ENCODE measurements at regions not wholly inside any gene's neighbourhood (a gene's known extent, or its start where the extent isn't known, plus 50 kb on each side); places are given as distances from the start of the nearest gene placed in this dataset.

DNA sequence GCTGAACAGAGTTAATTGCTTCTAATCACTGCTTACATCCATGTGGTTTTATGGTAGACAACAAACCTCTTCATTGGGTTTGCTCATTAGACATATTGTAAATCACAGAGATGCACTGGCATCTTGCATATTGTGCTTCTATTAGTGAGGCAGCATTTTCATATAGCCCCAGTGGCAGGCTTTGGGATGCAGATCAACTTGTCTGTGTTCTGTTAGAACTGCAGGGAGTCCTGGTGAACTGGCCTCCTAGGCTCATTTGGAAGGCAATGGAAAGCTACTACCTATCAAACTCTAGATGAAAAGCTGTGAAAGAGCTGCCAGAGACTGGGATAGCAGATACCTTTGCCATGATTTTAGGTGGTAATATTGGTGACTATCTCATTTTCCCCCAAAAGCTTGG is 108.8 kb downstream of the NAA11 start:
- H3K27me3 ChIP-seq (replicated peaks; ENCODE audit: control insufficient read depth, insufficient read depth, low read length): no peaks in the 10 kb centered on the region
- no peak overlapping the region for H3K4me3 ChIP-seq (replicated peaks; ENCODE audit: low read depth, low read length)
- TF ChIP-seq, protein P1, sequence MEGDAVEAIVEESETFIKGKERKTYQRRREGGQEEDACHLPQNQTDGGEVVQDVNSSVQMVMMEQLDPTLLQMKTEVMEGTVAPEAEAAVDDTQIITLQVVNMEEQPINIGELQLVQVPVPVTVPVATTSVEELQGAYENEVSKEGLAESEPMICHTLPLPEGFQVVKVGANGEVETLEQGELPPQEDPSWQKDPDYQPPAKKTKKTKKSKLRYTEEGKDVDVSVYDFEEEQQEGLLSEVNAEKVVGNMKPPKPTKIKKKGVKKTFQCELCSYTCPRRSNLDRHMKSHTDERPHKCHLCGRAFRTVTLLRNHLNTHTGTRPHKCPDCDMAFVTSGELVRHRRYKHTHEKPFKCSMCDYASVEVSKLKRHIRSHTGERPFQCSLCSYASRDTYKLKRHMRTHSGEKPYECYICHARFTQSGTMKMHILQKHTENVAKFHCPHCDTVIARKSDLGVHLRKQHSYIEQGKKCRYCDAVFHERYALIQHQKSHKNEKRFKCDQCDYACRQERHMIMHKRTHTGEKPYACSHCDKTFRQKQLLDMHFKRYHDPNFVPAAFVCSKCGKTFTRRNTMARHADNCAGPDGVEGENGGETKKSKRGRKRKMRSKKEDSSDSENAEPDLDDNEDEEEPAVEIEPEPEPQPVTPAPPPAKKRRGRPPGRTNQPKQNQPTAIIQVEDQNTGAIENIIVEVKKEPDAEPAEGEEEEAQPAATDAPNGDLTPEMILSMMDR (IDR thresholded peaks at IDR 0.05; ENCODE audit: insufficient read depth, low read length, poor library complexity, severe bottlenecking): no peak
- H3K36me3 ChIP-seq (ENCODE audit: control insufficient read depth, insufficient read depth, low read length): no peaks in the 10 kb centered on the region
- no peak for DNase-seq (ENCODE audit: extremely low read depth, insufficient read length)

GRCh38 chr4:79213702-79214101 is 112.2 kb downstream of the NAA11 start:
- TF ChIP-seq, protein P1 (IDR thresholded peaks at IDR 0.05; ENCODE audit: insufficient read depth, low read length, poor library complexity, severe bottlenecking): no peak
- Histone ChIP-seq H3K4me3 (replicated peaks; ENCODE audit: low read depth, low read length) (no peak overlapping the region), H3K27me3 (replicated peaks; ENCODE audit: control insufficient read depth, insufficient read depth, low read length) (no peaks in the 10 kb centered on the region), H3K36me3 (ENCODE audit: control insufficient read depth, insufficient read depth, low read length) (no peaks in the 10 kb centered on the region)
- DNase-seq (ENCODE audit: extremely low read depth, insufficient read length): no peak

GRCh38 chr4:79213010-79213409 is 112.9 kb downstream of the NAA11 start:
- TF ChIP-seq, protein P1 (IDR thresholded peaks at IDR 0.05; ENCODE audit: insufficient read depth, low read length, poor library complexity, severe bottlenecking): no peak

GRCh38 chr4:79212311-79212710 is 113.5 kb downstream of the NAA11 start:
- no peak for DNase-seq (ENCODE audit: extremely low read depth, insufficient read length)
- TF ChIP-seq, protein P1 (IDR thresholded peaks at IDR 0.05; ENCODE audit: insufficient read depth, low read length, poor library complexity, severe bottlenecking): no peak
- Histone ChIP-seq H3K27me3 (replicated peaks; ENCODE audit: control insufficient read depth, insufficient read depth, low read length) (no peaks in the 10 kb centered on the region), H3K4me3 (replicated peaks; ENCODE audit: low read depth, low read length) (no peak overlapping the region), H3K36me3 (ENCODE audit: control insufficient read depth, insufficient read depth, low read length) (no peaks in the 10 kb centered on the region)

More at GRCh38 chr4:79213010-79213409, 112.9 kb downstream of the NAA11 start:
- H3K36me3 ChIP-seq (ENCODE audit: control insufficient read depth, insufficient read depth, low read length): no peaks in the 10 kb centered on the region
- H3K4me3 ChIP-seq (replicated peaks; ENCODE audit: low read depth, low read length): no peak overlapping the region
- no peaks in the 10 kb centered on the region for H3K27me3 ChIP-seq (replicated peaks; ENCODE audit: control insufficient read depth, insufficient read depth, low read length)
- no peak for DNase-seq (ENCODE audit: extremely low read depth, insufficient read length)

DNA sequence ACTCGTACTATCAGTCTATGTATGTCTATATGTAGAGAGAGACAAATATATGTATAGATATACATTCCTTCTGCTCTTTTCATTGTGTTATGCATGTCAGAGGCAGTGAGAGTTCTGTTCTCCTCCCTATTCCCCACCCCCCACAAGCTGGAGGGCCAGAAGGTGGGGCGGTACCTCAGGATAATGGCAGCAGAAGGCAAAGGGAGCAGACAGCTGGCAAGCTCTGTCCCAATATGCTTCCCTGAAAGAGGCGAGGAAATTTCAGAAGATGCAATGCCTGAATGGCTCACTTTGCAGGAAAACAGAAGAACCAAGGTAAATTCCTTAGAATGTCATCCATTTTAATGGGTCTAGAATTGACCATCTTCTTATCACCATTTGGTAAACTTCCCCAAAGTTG is 114.4 kb downstream of the NAA11 start:
- TF ChIP-seq, protein P1 (IDR thresholded peaks at IDR 0.05; ENCODE audit: insufficient read depth, low read length, poor library complexity, severe bottlenecking): no peak
- DNase-seq (ENCODE audit: extremely low read depth, insufficient read length): no peak

GRCh38 chr4:79210636-79211049 is 115.2 kb downstream of the NAA11 start:
- no peak overlapping the region for H3K4me3 ChIP-seq (replicated peaks; ENCODE audit: low read depth, low read length)
- no peaks in the 10 kb centered on the region for H3K27me3 ChIP-seq (replicated peaks; ENCODE audit: control insufficient read depth, insufficient read depth, low read length)
- H3K36me3 ChIP-seq (ENCODE audit: control insufficient read depth, insufficient read depth, low read length): no peaks in the 10 kb centered on the region
- TF ChIP-seq, protein P1 (IDR thresholded peaks at IDR 0.05; ENCODE audit: insufficient read depth, low read length, poor library complexity, severe bottlenecking): no peak
- DNase-seq (ENCODE audit: extremely low read depth, insufficient read length): no peak

More for the DNA sequence above, 114.4 kb downstream of the NAA11 start:
- H3K36me3 ChIP-seq (ENCODE audit: control insufficient read depth, insufficient read depth, low read length): no peaks in the 10 kb centered on the region
- H3K4me3 ChIP-seq (replicated peaks; ENCODE audit: low read depth, low read length): no peak overlapping the region
- no peaks in the 10 kb centered on the region for H3K27me3 ChIP-seq (replicated peaks; ENCODE audit: control insufficient read depth, insufficient read depth, low read length)
